ENCODE measurements at regions not wholly inside any gene's neighbourhood (a gene's known extent, or its start where the extent isn't known, plus 50 kb on each side); places are given as distances from the start of the nearest gene placed in this dataset.

GRCh38 chr4:161303551-161303950 is 860.2 kb downstream of the FSTL5 start:
- no peak overlapping the region for H3K9ac ChIP-seq (replicated peaks; ENCODE audit: extremely low read depth, insufficient read depth, low read length)
- H3K4me1 ChIP-seq (ENCODE audit: control insufficient read depth, extremely low read depth, insufficient read depth, low read length): no peaks in the 10 kb centered on the region
- no peak overlapping the region for H3K27ac ChIP-seq (ENCODE audit: insufficient read depth, low read depth, low read length)
- H3K27me3 ChIP-seq (ENCODE audit: control insufficient read depth in 2 of 2, insufficient read depth in 2 of 2, low read length in 2 of 2): no peaks in the 10 kb centered on the region
- no peak overlapping the region for H2AFZ ChIP-seq (ENCODE audit: low read depth, low read length)
- dilution Hi-C loops (cut with MboI; ENCODE audit: extremely low pct_ligation_motif_present, low sequenced_read_pairs) (no loop called here), intact Hi-C loops (cut with micrococcal nuclease) (no loop called here)
- TF ChIP-seq EZH2 (IDR thresholded peaks at IDR 0.05; ENCODE audit: borderline replicate concordance, low read depth, low read length, severe bottlenecking) (no peak), GATA2 (IDR thresholded peaks at IDR 0.05; ENCODE audit: insufficient read depth, insufficient read length, low read depth, low read length) (no peak), MYC (IDR thresholded peaks at IDR 0.05; ENCODE audit: low read depth, low read length) (no peak), CTCF (IDR thresholded peaks at IDR 0.05; ENCODE audit: extremely low read depth in 1 of 2, insufficient read depth in 1 of 2, low read depth in 1 of 2, low read length in 2 of 2) (no peak), MAX (IDR thresholded peaks at IDR 0.05; ENCODE audit: insufficient read depth, insufficient read length) (no peak), POLR2AphosphoS5 (IDR thresholded peaks at IDR 0.05; ENCODE audit: insufficient read depth, low read depth, low read length) (no peak), FOS (IDR thresholded peaks at IDR 0.05; ENCODE audit: borderline replicate concordance, insufficient read depth, low read length) (no peak), JUN (IDR thresholded peaks at IDR 0.05; ENCODE audit: borderline replicate concordance, insufficient read depth, insufficient read length, low read depth) (no peak), POLR2A (IDR thresholded peaks at IDR 0.05; ENCODE audit: low read depth, low read length) (no peak)
- ChIA-PET POLR2A (no interaction called here), CTCF (no interaction called here)
- DNase-seq (ENCODE audit: low read depth, low spot score) (no peak), FAIRE-seq (no peak)
- H3K4me3 ChIP-seq (replicated peaks in 1 of 3; ENCODE audit: insufficient read depth in 1 of 3, low read depth in 1 of 3, low read length in 3 of 3): no peak overlapping the region
- no peaks in the 10 kb centered on the region for H3K36me3 ChIP-seq (ENCODE audit: control insufficient read depth in 2 of 2, extremely low read depth in 1 of 2, insufficient read depth in 2 of 2, low read length in 2 of 2)
- H3K4me2 ChIP-seq (ENCODE audit: insufficient read depth, low read length): no peak overlapping the region
- H3K9me1 ChIP-seq (replicated peaks; ENCODE audit: control insufficient read depth, extremely low read depth, insufficient read depth, low read length): no peaks in the 10 kb centered on the region
- H3K9me3 ChIP-seq (replicated peaks; ENCODE audit: control insufficient read depth, insufficient read depth, low read length): no peaks in the 10 kb centered on the region
- BruUV-seq (replicated peaks): no TSS peak
- no peaks in the 10 kb centered on the region for H4K20me1 ChIP-seq (replicated peaks; ENCODE audit: control insufficient read depth, extremely low read depth, insufficient read depth, low read length)
- H3K79me2 ChIP-seq (ENCODE audit: control insufficient read depth, insufficient read depth, low read length): no peaks in the 10 kb centered on the region

All from endothelial cell of umbilical vein (primary cell).